Neuronal stem cell (in vitro differentiated cells): ENCODE measurements at regions not wholly inside any gene's neighbourhood (a gene's known extent, or its start where the extent isn't known, plus 50 kb on each side); places are given as distances from the start of the nearest gene placed in this dataset.

Source experiments
- DNase-seq: peaks from one replicate; pipeline ENCODE4 v3.0.0-alpha.2; 2013; ENCODE audit warnings: low spot score
- H2AFZ ChIP-seq: one replicate; pipeline ENCODE4 v1.6.1; 2013; ENCODE audit warnings: mild to moderate bottlenecking, low read length, inconsistent platforms
- H2AK5ac ChIP-seq: 2 replicates; pipeline ENCODE4 v1.6.1; 2013; ENCODE audit warnings: low read depth, mild to moderate bottlenecking, inconsistent platforms, low read length, moderate library complexity, mixed read lengths
- H2BK120ac ChIP-seq: 2 replicates; pipeline ENCODE4 v1.6.1; 2013; ENCODE audit warnings: low read depth, mild to moderate bottlenecking, inconsistent platforms, low read length, moderate library complexity, mixed read lengths
- H2BK12ac ChIP-seq: one replicate; pipeline ENCODE4 v1.6.1; 2013; ENCODE audit warnings: low read length, inconsistent platforms
- H2BK15ac ChIP-seq: 2 replicates; pipeline ENCODE4 v1.6.1; 2013; ENCODE audit warnings: mild to moderate bottlenecking, low read length, inconsistent platforms, mixed read lengths
- H2BK5ac ChIP-seq: one replicate; pipeline ENCODE4 v1.6.1; 2013; ENCODE audit warnings: inconsistent platforms, mild to moderate bottlenecking, low read length, moderate library complexity
- H3K14ac ChIP-seq: one replicate; pipeline ENCODE4 v1.6.1; 2013; ENCODE audit warnings: low read length, inconsistent platforms
- H3K18ac ChIP-seq: 2 replicates; pipeline ENCODE4 v1.6.1; 2013; ENCODE audit warnings: low read length, inconsistent platforms
- H3K23ac ChIP-seq: 2 replicates; pipeline ENCODE4 v1.6.1; 2013; ENCODE audit warnings: low read depth, mild to moderate bottlenecking, mixed read lengths, low read length, inconsistent platforms; ENCODE audit not compliant: poor library complexity
- H3K27ac ChIP-seq: replicated peaks from 3 replicates; pipeline ENCODE4 v1.5.1; 2013; ENCODE audit warnings: low read length, inconsistent platforms
- H3K27me3 ChIP-seq, 3 experiments: 2 replicates each; pipeline ENCODE4 v1.6.1; 2013; ENCODE audit warnings: low read length in 3 of 3, mild to moderate bottlenecking in 2 of 3, inconsistent platforms in 1 of 3, low read depth in 1 of 3, mixed read lengths in 1 of 3, moderate library complexity in 1 of 3; ENCODE audit not compliant: control insufficient read depth in 3 of 3, insufficient read depth in 3 of 3
- H3K36me3 ChIP-seq, 2 donors: replicated peaks in 1 of 2; 2 replicates each; pipeline ENCODE4 v1.6.1; 2013; ENCODE audit warnings: low read length in 2 of 2; ENCODE audit not compliant: control insufficient read depth in 2 of 2, insufficient read depth in 2 of 2
- H3K4ac ChIP-seq: 2 replicates; pipeline ENCODE4 v1.6.1; 2013; ENCODE audit warnings: inconsistent platforms, mild to moderate bottlenecking, low read length, moderate library complexity
- H3K4me1 ChIP-seq, 2 donors: 1 replicate in 1 of 2; 2 replicates in 1 of 2; pipeline ENCODE4 v1.6.1; 2013; ENCODE audit warnings: low read length in 2 of 2, low read depth in 1 of 2; ENCODE audit not compliant: control insufficient read depth in 2 of 2, insufficient read depth in 1 of 2
- H3K4me2 ChIP-seq: one replicate; pipeline ENCODE4 v1.6.1; 2013; ENCODE audit warnings: mild to moderate bottlenecking, low read length, inconsistent platforms; ENCODE audit not compliant: insufficient read depth, poor library complexity, severe bottlenecking
- H3K4me3 ChIP-seq, 2 donors: 2 replicates each; pipeline ENCODE4 v1.5.1; 2013; ENCODE audit warnings: low read length in 2 of 2, mild to moderate bottlenecking in 2 of 2, inconsistent platforms in 1 of 2, moderate library complexity in 1 of 2
- H3K79me1 ChIP-seq: one replicate; pipeline ENCODE4 v1.6.1; 2013; ENCODE audit warnings: low read depth, mild to moderate bottlenecking, inconsistent platforms, low read length, moderate library complexity
- H3K9ac ChIP-seq: one replicate; pipeline ENCODE4 v1.6.1; 2013; ENCODE audit warnings: mild to moderate bottlenecking, low read depth, low read length, inconsistent platforms; ENCODE audit not compliant: poor library complexity
- H3K9me3 ChIP-seq, 2 donors: replicated peaks in 1 of 2; 2 replicates each; pipeline versions ENCODE3 to v1.6.1; 2013; ENCODE audit warnings: low read length in 2 of 2, mild to moderate bottlenecking in 2 of 2, inconsistent platforms in 1 of 2, low read depth in 1 of 2, mixed read lengths in 1 of 2, moderate library complexity in 1 of 2; ENCODE audit not compliant: control insufficient read depth in 2 of 2, insufficient read depth in 1 of 2
- H4K8ac ChIP-seq: one replicate; pipeline ENCODE4 v1.6.1; 2013; ENCODE audit warnings: low read depth, mild to moderate bottlenecking, inconsistent platforms, low read length, moderate library complexity
- H4K91ac ChIP-seq: one replicate; pipeline ENCODE4 v1.6.1; 2013; ENCODE audit warnings: low read length, low read depth, mild to moderate bottlenecking, inconsistent platforms; ENCODE audit not compliant: poor library complexity
- WGBS, 2 donors: extraction: QIAGEN DNeasy Blood & Tissue Kit; methylation state at CpG; one replicate each; pipeline ENCODE4 v1.1.7; 2013; ENCODE audit warnings: missing lambda C conversion rate in 2 of 2, mixed read lengths in 1 of 2; ENCODE audit not compliant: insufficient read length in 2 of 2, insufficient replicate concordance in 1 of 2; ENCODE audit errors: extremely low coverage in 2 of 2; 5-methylcytosine and 5-hydroxymethylcytosine counted together

- peaks cover 0 to 8% of the 10 kb centered on the region in 2 donors for H3K4me1 ChIP-seq
- H2BK120ac ChIP-seq, result no peak overlapping the region
- H4K8ac ChIP-seq, result no peak overlapping the region
- H3K27me3 ChIP-seq, result no peaks in the 10 kb centered on the region
- no peak overlapping the region for H2AK5ac ChIP-seq
- no peak overlapping the region for H3K14ac ChIP-seq
- H2BK5ac ChIP-seq, result no peak overlapping the region
- no peak overlapping the region for H2BK15ac ChIP-seq
- H3K4ac ChIP-seq, result no peak overlapping the region
- no CpG with 5 or more reads among the region's 1 CpG for WGBS, 2 donors
- H3K9me3 ChIP-seq, result peaks cover 0 to 8% of the 10 kb centered on the region in 2 donors
- no peak overlapping the region for H4K91ac ChIP-seq
- no peak overlapping the region for H3K4me3 ChIP-seq
- H3K36me3 ChIP-seq, result no peaks in the 10 kb centered on the region
- no peaks in the 10 kb centered on the region for H3K79me1 ChIP-seq
- H2BK12ac ChIP-seq, result no peak overlapping the region
- H3K27ac ChIP-seq, result no peak overlapping the region
- H3K23ac ChIP-seq, result no peak overlapping the region
- DNase-seq, result no peak
- no peak overlapping the region for H3K4me2 ChIP-seq
- no peak overlapping the region for H3K18ac ChIP-seq
- H3K9ac ChIP-seq, result no peak overlapping the region
- H2AFZ ChIP-seq, result no peak overlapping the region
Measured at GRCh38 chr5:82593481-82593880, 315.3 kb upstream of the RPS23 start.

GRCh38 chr5:82591021-82591515 lies 312.9 kb upstream of the RPS23 start:
- Histone ChIP-seq H4K8ac (no peak overlapping the region), H3K9me3 (peaks cover 0 to 8% of the 10 kb centered on the region in 2 donors), H2BK12ac (no peak overlapping the region), H3K4ac (no peak overlapping the region), H3K14ac (no peak overlapping the region), H2AFZ (no peak overlapping the region), H3K9ac (no peak overlapping the region), H3K27ac (no peak overlapping the region), H3K4me1 (peaks cover 3 to 11% of the 10 kb centered on the region in 2 donors), H3K4me2 (no peak overlapping the region), H3K4me3 (no peak overlapping the region), H3K23ac (no peak overlapping the region), H3K18ac (no peak overlapping the region), H3K79me1 (no peaks in the 10 kb centered on the region), H3K27me3 (no peaks in the 10 kb centered on the region), H2BK120ac (no peak overlapping the region), H2AK5ac (no peak overlapping the region), H2BK15ac (no peak overlapping the region), H2BK5ac (no peak overlapping the region), H3K36me3 (no peaks in the 10 kb centered on the region), H4K91ac (no peak overlapping the region)
- DNase-seq, result no peak

GRCh38 chr5:82590112-82590511 lies 312.0 kb upstream of the RPS23 start:
- no peak overlapping the region for H3K4me3 ChIP-seq
- no peak overlapping the region for H3K9ac ChIP-seq
- H3K36me3 ChIP-seq, result no peaks in the 10 kb centered on the region
- H3K4ac ChIP-seq, result no peak overlapping the region
- H3K9me3 ChIP-seq, result peaks cover 0 to 9% of the 10 kb centered on the region in 2 donors
- no peak overlapping the region for H2AK5ac ChIP-seq
- no CpG with 5 or more reads among the region's 1 CpG for WGBS, 2 donors
- peaks cover 3 to 11% of the 10 kb centered on the region in 2 donors for H3K4me1 ChIP-seq
- no peak overlapping the region for H3K23ac ChIP-seq
- no peak for DNase-seq
- no peak overlapping the region for H3K27ac ChIP-seq
- no peak overlapping the region for H2AFZ ChIP-seq
- H4K8ac ChIP-seq, result no peak overlapping the region
- H3K4me2 ChIP-seq, result no peak overlapping the region
- H2BK15ac ChIP-seq, result no peak overlapping the region
- no peak overlapping the region for H2BK120ac ChIP-seq
- no peak overlapping the region for H3K18ac ChIP-seq
- H2BK5ac ChIP-seq, result no peak overlapping the region
- no peak overlapping the region for H3K14ac ChIP-seq
- no peaks in the 10 kb centered on the region for H3K79me1 ChIP-seq
- H3K27me3 ChIP-seq, result no peaks in the 10 kb centered on the region
- H2BK12ac ChIP-seq, result no peak overlapping the region
- no peak overlapping the region for H4K91ac ChIP-seq

- Histone ChIP-seq H2BK12ac (no peak overlapping the region), H3K4me3 (no peak overlapping the region), H2AK5ac (no peak overlapping the region), H2BK120ac (no peak overlapping the region), H2BK5ac (no peak overlapping the region), H3K79me1 (no peaks in the 10 kb centered on the region), H3K23ac (no peak overlapping the region), H3K9me3 (peaks cover 3 to 10% of the 10 kb centered on the region in 2 donors), H3K27ac (no peak overlapping the region), H3K18ac (no peak overlapping the region), H3K9ac (no peak overlapping the region), H3K36me3 (no peaks in the 10 kb centered on the region), H2AFZ (peak overlapping the region; percentile 86), H4K8ac (no peak overlapping the region), H3K14ac (no peak overlapping the region), H4K91ac (no peak overlapping the region), H2BK15ac (no peak overlapping the region), H3K27me3 (no peaks in the 10 kb centered on the region), H3K4ac (no peak overlapping the region), H3K4me1 (peaks cover 3% of the 10 kb centered on the region in 2 donors), H3K4me2 (no peak overlapping the region)
- no peak for DNase-seq
- no CpG with 5 or more reads among the region's 3 CpGs for whole genome bisulfite sequencing, 2 donors
Measured at GRCh38 chr5:82586661-82587310, 308.6 kb upstream of the RPS23 start.
